Glomerular visceral epithelial cell (primary cell): ENCODE measurements at regions not wholly inside any gene's neighbourhood (a gene's known extent, or its start where the extent isn't known, plus 50 kb on each side); places are given as distances from the start of the nearest gene placed in this dataset.
A peak's percentile ranks its signal among the peaks of the same experiment; 100 is the strongest.
"Not testable (repeated sequence)": the region's sequence is repeated elsewhere in the genome, so short reads cannot be mapped to it uniquely, and the experiment has no call there.

Experiments used
- DNase-seq: peaks from one replicate; pipeline ENCODE4 v3.0.0-alpha.2; 2016; ENCODE audit errors: extremely low spot score

GRCh38 chr1:239987103-239987745 lies 104.5 kb upstream of the FMN2 start:
- DNase-seq = peak; percentile 22

- no peak for DNase-seq
Observed at GRCh38 chr1:239989990-239990389, 101.7 kb upstream of the FMN2 start.

- DNase-seq = not testable (repeated sequence)
Observed at GRCh38 chr1:239992566-239992965, 99.1 kb upstream of the FMN2 start.

GRCh38 chr1:239993366-239993765 lies 98.3 kb upstream of the FMN2 start:
- DNase-seq = no peak

GRCh38 chr1:239995281-239995680 lies 96.4 kb upstream of the FMN2 start:
- no peak for DNase-seq

GRCh38 chr1:239997160-239997514 lies 94.5 kb upstream of the FMN2 start:
- DNase-seq = no peak

- no peak for DNase-seq
Observed at GRCh38 chr1:239997515-239998311, 94.0 kb upstream of the FMN2 start.

- DNase-seq = no peak
Observed at GRCh38 chr1:239998312-239998649, 93.4 kb upstream of the FMN2 start.

GRCh38 chr1:239999170-239999569 lies 92.5 kb upstream of the FMN2 start:
- DNase-seq = no peak

GRCh38 chr1:240000634-240001033 lies 91.0 kb upstream of the FMN2 start:
- DNase-seq = no peak

GRCh38 chr1:240001177-240001740 lies 90.4 kb upstream of the FMN2 start:
- no peak for DNase-seq

GRCh38 chr1:240004086-240004749 lies 87.5 kb upstream of the FMN2 start:
- DNase-seq = no peak

- DNase-seq = no peak
Observed at GRCh38 chr1:240005997-240006650, 85.6 kb upstream of the FMN2 start.

- DNase-seq = no peak
Observed at GRCh38 chr1:240008298-240008697, 83.4 kb upstream of the FMN2 start.

GRCh38 chr1:240014051-240014450 lies 77.6 kb upstream of the FMN2 start:
- DNase-seq = no peak

- DNase-seq = no peak
Observed at GRCh38 chr1:240018617-240019016, 73.1 kb upstream of the FMN2 start.

GRCh38 chr1:240019524-240019923 lies 72.2 kb upstream of the FMN2 start:
- no peak for DNase-seq

GRCh38 chr1:240020871-240021270 lies 70.8 kb upstream of the FMN2 start:
- DNase-seq = no peak

- DNase-seq = no peak
Observed at GRCh38 chr1:240021709-240022108, 70.0 kb upstream of the FMN2 start.

- DNase-seq = peak; percentile 62
Observed at GRCh38 chr1:240027059-240027462, 64.6 kb upstream of the FMN2 start.

GRCh38 chr1:240029418-240029817 lies 62.3 kb upstream of the FMN2 start:
- no peak for DNase-seq

- DNase-seq = no peak
Observed at GRCh38 chr1:240030236-240030635, 61.4 kb upstream of the FMN2 start.
